HL-60 (cell line): ENCODE measurements at regions not wholly inside any gene's neighbourhood (a gene's known extent, or its start where the extent isn't known, plus 50 kb on each side); places are given as distances from the start of the nearest gene placed in this dataset.

Source experiments
- DNase-seq, 2 experiments: peaks; one replicate each; pipeline ENCODE4 v3.0.0-alpha.2; 2010 to 2020; ENCODE audit warnings: low read depth in 1 of 2, low spot score in 1 of 2
- H3K27ac ChIP-seq: fragments of 250-450 bp; sonication (Bioruptor Pico); replicated peaks from 2 replicates; pipeline ENCODE4 v1.5.1; 2020; ENCODE audit warnings: mild to moderate bottlenecking, moderate library complexity
- H3K27me3 ChIP-seq: fragments of 250-450 bp; sonication (Bioruptor Pico); 2 replicates; pipeline ENCODE4 v1.5.1; 2021; ENCODE audit warnings: mild to moderate bottlenecking, moderate library complexity; ENCODE audit not compliant: insufficient read depth, poor library complexity, severe bottlenecking
- H3K4me3 ChIP-seq: replicated peaks from 2 replicates; pipeline ENCODE4 v1.5.1; 2011; ENCODE audit warnings: mild to moderate bottlenecking, control low read depth, low read length; ENCODE audit not compliant: insufficient read depth
- GABPA ChIP-seq: IDR thresholded peaks from 2 replicates; pipeline ENCODE4 v1.6.1; 2012; ENCODE audit warnings: low read depth
- POLR2AphosphoS5 ChIP-seq: IDR thresholded peaks from 2 replicates; pipeline ENCODE4 v1.6.1; 2012; ENCODE audit warnings: low read depth
- SPI1 ChIP-seq: IDR thresholded peaks from 2 replicates; pipeline ENCODE4 v1.6.1; 2012; ENCODE audit warnings: low read depth, mild to moderate bottlenecking, borderline replicate concordance
- TF ChIP-seq, protein P1 (sequence below): IDR thresholded peaks from one replicate; pipeline ENCODE4 v1.5.1; 2011; ENCODE audit warnings: low read length, control low read depth, inconsistent platforms; ENCODE audit not compliant: insufficient read depth
- TF ChIP-seq, protein P2 (sequence below): IDR thresholded peaks from 2 replicates; pipeline ENCODE4 v1.6.1; 2012; ENCODE audit warnings: low read depth; ENCODE audit not compliant: insufficient replicate concordance

DNA sequence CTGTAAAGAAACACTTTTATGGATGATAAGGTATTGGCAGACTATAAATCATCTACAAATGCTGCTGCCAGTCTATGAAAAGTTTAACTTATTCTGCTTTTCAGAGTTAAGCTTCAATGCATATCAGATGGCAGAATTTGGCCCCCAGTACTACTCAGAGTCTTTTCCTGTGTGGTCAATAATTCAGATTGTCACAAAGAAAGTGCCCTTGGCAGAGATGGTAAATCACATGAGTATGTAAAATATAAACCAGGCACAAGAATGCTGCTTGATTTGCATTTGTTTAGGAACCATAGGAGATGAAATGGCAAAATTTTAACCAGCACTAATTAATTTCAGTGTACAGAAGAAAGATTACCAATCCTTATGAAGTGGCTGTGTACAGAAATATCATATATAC, 818.3 kb upstream of the POT1 start:
- Histone ChIP-seq H3K27me3 (no peaks in the 10 kb centered on the region), H3K4me3 (no peak overlapping the region), H3K27ac (no peak overlapping the region)
- TF ChIP-seq, protein P1, sequence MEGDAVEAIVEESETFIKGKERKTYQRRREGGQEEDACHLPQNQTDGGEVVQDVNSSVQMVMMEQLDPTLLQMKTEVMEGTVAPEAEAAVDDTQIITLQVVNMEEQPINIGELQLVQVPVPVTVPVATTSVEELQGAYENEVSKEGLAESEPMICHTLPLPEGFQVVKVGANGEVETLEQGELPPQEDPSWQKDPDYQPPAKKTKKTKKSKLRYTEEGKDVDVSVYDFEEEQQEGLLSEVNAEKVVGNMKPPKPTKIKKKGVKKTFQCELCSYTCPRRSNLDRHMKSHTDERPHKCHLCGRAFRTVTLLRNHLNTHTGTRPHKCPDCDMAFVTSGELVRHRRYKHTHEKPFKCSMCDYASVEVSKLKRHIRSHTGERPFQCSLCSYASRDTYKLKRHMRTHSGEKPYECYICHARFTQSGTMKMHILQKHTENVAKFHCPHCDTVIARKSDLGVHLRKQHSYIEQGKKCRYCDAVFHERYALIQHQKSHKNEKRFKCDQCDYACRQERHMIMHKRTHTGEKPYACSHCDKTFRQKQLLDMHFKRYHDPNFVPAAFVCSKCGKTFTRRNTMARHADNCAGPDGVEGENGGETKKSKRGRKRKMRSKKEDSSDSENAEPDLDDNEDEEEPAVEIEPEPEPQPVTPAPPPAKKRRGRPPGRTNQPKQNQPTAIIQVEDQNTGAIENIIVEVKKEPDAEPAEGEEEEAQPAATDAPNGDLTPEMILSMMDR = no peak
- TF ChIP-seq SPI1 (no peak), GABPA (no peak)
- DNase-seq = no peak

DNA sequence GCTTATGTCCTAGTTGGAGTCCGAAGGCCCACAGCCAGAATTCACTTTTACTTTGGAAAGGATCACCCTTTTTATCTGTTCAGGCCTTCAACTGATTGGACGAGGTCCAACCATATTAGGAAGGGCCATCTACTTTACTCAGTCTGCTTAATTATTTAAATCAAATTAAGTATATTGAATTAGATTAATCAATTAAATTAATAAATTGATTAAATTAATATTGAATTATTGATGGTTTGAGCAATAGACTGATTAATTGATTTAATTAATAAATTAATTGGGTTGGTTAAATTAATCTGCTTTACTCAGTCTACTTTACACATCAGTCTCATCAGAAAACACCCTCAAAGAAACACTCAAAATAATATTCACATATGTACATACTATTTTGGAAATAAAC, 816.9 kb upstream of the POT1 start:
- DNase-seq = no peak
- Histone ChIP-seq H3K4me3 (no peak overlapping the region), H3K27ac (no peak overlapping the region), H3K27me3 (no peaks in the 10 kb centered on the region)
- no peak for TF ChIP-seq SPI1
- TF ChIP-seq, protein P2, sequence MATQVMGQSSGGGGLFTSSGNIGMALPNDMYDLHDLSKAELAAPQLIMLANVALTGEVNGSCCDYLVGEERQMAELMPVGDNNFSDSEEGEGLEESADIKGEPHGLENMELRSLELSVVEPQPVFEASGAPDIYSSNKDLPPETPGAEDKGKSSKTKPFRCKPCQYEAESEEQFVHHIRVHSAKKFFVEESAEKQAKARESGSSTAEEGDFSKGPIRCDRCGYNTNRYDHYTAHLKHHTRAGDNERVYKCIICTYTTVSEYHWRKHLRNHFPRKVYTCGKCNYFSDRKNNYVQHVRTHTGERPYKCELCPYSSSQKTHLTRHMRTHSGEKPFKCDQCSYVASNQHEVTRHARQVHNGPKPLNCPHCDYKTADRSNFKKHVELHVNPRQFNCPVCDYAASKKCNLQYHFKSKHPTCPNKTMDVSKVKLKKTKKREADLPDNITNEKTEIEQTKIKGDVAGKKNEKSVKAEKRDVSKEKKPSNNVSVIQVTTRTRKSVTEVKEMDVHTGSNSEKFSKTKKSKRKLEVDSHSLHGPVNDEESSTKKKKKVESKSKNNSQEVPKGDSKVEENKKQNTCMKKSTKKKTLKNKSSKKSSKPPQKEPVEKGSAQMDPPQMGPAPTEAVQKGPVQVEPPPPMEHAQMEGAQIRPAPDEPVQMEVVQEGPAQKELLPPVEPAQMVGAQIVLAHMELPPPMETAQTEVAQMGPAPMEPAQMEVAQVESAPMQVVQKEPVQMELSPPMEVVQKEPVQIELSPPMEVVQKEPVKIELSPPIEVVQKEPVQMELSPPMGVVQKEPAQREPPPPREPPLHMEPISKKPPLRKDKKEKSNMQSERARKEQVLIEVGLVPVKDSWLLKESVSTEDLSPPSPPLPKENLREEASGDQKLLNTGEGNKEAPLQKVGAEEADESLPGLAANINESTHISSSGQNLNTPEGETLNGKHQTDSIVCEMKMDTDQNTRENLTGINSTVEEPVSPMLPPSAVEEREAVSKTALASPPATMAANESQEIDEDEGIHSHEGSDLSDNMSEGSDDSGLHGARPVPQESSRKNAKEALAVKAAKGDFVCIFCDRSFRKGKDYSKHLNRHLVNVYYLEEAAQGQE = no peak
- TF ChIP-seq POLR2AphosphoS5 = no peak
- no peak for TF ChIP-seq GABPA
- TF ChIP-seq, protein P1 = no peak

DNA sequence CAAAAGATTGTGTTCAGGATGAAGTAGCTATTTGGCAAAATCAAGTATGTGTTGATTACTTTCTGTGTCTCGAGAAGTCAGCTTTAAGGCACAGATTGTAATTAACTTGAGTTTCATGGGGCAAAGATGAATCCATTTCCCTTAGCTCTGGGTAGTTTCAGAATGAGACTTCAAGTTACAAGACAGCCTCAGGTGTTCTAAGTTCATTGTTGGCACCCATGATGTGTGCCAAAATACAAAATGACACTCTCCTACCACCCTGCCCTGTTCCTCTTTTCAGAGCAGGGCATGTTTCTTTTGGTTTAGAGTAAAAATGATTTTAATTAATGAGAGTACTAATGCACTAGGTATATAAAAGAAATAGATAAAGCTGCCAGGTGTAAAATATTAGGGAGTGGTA, 797.6 kb upstream of the POT1 start:
- Histone ChIP-seq H3K27ac (no peak overlapping the region), H3K4me3 (no peak overlapping the region), H3K27me3 (no peaks in the 10 kb centered on the region)
- no peak for TF ChIP-seq POLR2AphosphoS5
- no peak for TF ChIP-seq GABPA
- no peak for TF ChIP-seq SPI1
- TF ChIP-seq, protein P2 = no peak
- TF ChIP-seq, protein P1 = no peak
- no peak for DNase-seq

DNA sequence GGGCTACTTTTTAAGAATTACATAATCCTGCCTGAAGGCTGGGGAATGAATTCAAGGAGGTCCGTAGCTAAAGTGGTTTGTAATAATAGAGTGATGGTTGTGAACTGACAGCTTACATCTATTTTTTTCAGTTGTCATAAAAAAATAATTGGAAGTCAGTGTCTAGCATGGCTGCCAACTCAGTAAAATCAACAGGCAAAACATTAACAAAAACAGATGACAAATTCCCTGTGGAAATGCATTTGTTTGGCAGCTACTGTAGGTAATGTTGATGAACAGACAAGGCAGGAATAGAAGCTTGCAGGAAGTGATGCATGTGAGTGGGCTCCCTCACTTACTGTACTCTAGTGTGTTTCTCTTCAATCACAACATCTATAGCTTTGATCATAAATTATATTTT, 766.0 kb upstream of the POT1 start:
- TF ChIP-seq POLR2AphosphoS5 (no peak), GABPA (no peak), SPI1 (no peak)
- TF ChIP-seq, protein P2 = no peak
- TF ChIP-seq, protein P1 = no peak
- H3K27me3 ChIP-seq = no peaks in the 10 kb centered on the region
- DNase-seq = no peak
- H3K27ac ChIP-seq = no peak overlapping the region
- no peak overlapping the region for H3K4me3 ChIP-seq
